ENCODE measurements at regions not wholly inside any gene's neighbourhood (a gene's known extent, or its start where the extent isn't known, plus 50 kb on each side); places are given as distances from the start of the nearest gene placed in this dataset.
"Not testable (repeated sequence)": the region's sequence is repeated elsewhere in the genome, so short reads cannot be mapped to it uniquely, and the experiment has no call there.

DNA sequence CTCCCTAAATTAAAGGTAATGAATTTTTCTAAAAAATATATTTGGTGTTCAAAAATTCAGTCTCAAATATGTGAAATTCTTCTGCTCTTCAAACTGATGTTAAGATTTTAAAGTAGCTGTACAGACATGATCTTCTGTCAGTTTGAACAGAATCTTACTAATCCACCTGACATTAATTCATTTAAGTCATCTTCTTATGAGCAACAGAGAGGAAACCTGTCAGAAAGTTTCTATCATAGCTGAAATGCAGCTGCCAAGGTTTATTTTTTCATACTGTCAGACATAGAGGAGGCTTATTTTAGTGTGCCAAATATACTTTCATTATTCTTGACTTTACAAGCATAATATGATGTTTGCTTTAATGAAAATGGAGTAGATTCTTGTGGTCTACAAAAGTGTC, 686.6 kb upstream of the MIS18BP1 start:
- no peaks in the 10 kb centered on the region for H3K9me3 ChIP-seq
- no peaks in the 10 kb centered on the region for H3K9me2 ChIP-seq
- TF ChIP-seq, protein P1, sequence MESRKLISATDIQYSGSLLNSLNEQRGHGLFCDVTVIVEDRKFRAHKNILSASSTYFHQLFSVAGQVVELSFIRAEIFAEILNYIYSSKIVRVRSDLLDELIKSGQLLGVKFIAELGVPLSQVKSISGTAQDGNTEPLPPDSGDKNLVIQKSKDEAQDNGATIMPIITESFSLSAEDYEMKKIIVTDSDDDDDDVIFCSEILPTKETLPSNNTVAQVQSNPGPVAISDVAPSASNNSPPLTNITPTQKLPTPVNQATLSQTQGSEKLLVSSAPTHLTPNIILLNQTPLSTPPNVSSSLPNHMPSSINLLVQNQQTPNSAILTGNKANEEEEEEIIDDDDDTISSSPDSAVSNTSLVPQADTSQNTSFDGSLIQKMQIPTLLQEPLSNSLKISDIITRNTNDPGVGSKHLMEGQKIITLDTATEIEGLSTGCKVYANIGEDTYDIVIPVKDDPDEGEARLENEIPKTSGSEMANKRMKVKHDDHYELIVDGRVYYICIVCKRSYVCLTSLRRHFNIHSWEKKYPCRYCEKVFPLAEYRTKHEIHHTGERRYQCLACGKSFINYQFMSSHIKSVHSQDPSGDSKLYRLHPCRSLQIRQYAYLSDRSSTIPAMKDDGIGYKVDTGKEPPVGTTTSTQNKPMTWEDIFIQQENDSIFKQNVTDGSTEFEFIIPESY (IDR thresholded peaks at IDR 0.05; ENCODE audit: borderline replicate concordance, low read depth): no peak
- no peak for TF ChIP-seq FOSL2 (IDR thresholded peaks at IDR 0.05; ENCODE audit: borderline replicate concordance, low read depth)
- TF ChIP-seq RAD21 (IDR thresholded peaks at IDR 0.05; ENCODE audit: low read length): no peak
- TF ChIP-seq FOXJ3 (CRISPR knock-in tag; IDR thresholded peaks at IDR 0.05): no peak
- TF ChIP-seq EZH2phosphoT487 (IDR thresholded peaks at IDR 0.05; ENCODE audit: borderline replicate concordance, low read depth): no peak
- TF ChIP-seq NRF1 (IDR thresholded peaks at IDR 0.05; ENCODE audit: low read depth, low read length): no peak
- TF ChIP-seq YY1 (IDR thresholded peaks at IDR 0.05; ENCODE audit: low read depth): no peak
- no peak for TF ChIP-seq RCOR1 (IDR thresholded peaks at IDR 0.05; ENCODE audit: low read length)
- no peak for TF ChIP-seq JUND (IDR thresholded peaks at IDR 0.05)
- TF ChIP-seq, protein P2, sequence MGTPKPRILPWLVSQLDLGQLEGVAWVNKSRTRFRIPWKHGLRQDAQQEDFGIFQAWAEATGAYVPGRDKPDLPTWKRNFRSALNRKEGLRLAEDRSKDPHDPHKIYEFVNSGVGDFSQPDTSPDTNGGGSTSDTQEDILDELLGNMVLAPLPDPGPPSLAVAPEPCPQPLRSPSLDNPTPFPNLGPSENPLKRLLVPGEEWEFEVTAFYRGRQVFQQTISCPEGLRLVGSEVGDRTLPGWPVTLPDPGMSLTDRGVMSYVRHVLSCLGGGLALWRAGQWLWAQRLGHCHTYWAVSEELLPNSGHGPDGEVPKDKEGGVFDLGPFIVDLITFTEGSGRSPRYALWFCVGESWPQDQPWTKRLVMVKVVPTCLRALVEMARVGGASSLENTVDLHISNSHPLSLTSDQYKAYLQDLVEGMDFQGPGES (IDR thresholded peaks at IDR 0.05; ENCODE audit: low read depth, low read length): no peak
- TF ChIP-seq, protein P3, sequence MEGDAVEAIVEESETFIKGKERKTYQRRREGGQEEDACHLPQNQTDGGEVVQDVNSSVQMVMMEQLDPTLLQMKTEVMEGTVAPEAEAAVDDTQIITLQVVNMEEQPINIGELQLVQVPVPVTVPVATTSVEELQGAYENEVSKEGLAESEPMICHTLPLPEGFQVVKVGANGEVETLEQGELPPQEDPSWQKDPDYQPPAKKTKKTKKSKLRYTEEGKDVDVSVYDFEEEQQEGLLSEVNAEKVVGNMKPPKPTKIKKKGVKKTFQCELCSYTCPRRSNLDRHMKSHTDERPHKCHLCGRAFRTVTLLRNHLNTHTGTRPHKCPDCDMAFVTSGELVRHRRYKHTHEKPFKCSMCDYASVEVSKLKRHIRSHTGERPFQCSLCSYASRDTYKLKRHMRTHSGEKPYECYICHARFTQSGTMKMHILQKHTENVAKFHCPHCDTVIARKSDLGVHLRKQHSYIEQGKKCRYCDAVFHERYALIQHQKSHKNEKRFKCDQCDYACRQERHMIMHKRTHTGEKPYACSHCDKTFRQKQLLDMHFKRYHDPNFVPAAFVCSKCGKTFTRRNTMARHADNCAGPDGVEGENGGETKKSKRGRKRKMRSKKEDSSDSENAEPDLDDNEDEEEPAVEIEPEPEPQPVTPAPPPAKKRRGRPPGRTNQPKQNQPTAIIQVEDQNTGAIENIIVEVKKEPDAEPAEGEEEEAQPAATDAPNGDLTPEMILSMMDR (IDR thresholded peaks at IDR 0.05): no peak
- no peak overlapping the region for H3K4me3 ChIP-seq (ENCODE audit: low read depth in 2 of 2, low read length in 1 of 2)
- ChIA-PET POLR2A (no interaction called here), CTCF (no interaction called here)
- H2AFZ ChIP-seq (ENCODE audit: low read depth): no peak overlapping the region
- H3K27me3 ChIP-seq (ENCODE audit: insufficient read depth): no peaks in the 10 kb centered on the region
- DNase-seq: no peak
- H3K27ac ChIP-seq (ENCODE audit: low read depth in 2 of 2, low read length in 1 of 2): no peak overlapping the region
- H3K4me2 ChIP-seq: no peak overlapping the region
- H3K9ac ChIP-seq: no peak overlapping the region
- H3K79me2 ChIP-seq (ENCODE audit: insufficient read depth): no peaks in the 10 kb centered on the region
- no peaks in the 10 kb centered on the region for H3F3A ChIP-seq (replicated peaks; ENCODE audit: insufficient read depth)
- no peaks in the 10 kb centered on the region for H4K20me1 ChIP-seq (ENCODE audit: insufficient read depth)
- H3K4me1 ChIP-seq (ENCODE audit: control insufficient read depth in 1 of 2, insufficient read depth in 2 of 2, low read depth in 1 of 2, low read length in 1 of 2): no peaks in the 10 kb centered on the region
- H3K36me3 ChIP-seq (replicated peaks in 1 of 2; ENCODE audit: control insufficient read depth in 1 of 2, insufficient read depth in 2 of 2, low read length in 1 of 2): no peaks in the 10 kb centered on the region

- CTCF ChIA-PET; H3F3A ChIP-seq (replicated peaks; ENCODE audit: insufficient read depth); H4K20me1 ChIP-seq (ENCODE audit: insufficient read depth); H3K27ac ChIP-seq (ENCODE audit: low read depth in 2 of 2, low read length in 1 of 2); DNase-seq; H3K4me1 ChIP-seq (ENCODE audit: control insufficient read depth in 1 of 2, insufficient read depth in 2 of 2, low read depth in 1 of 2, low read length in 1 of 2); H3K79me2 ChIP-seq (ENCODE audit: insufficient read depth); H2AFZ ChIP-seq (ENCODE audit: low read depth); H3K4me2 ChIP-seq; H3K36me3 ChIP-seq (replicated peaks in 1 of 2; ENCODE audit: control insufficient read depth in 1 of 2, insufficient read depth in 2 of 2, low read length in 1 of 2); H3K9me2 ChIP-seq; H3K4me3 ChIP-seq (ENCODE audit: low read depth in 2 of 2, low read length in 1 of 2); H3K27me3 ChIP-seq (ENCODE audit: insufficient read depth); H3K9me3 ChIP-seq; POLR2A ChIA-PET; H3K9ac ChIP-seq: not testable (repeated sequence)
- 6% methylated on average over 2 of the region's 3 CpGs for WGBS (ENCODE audit: low lambda C conversion rate)
Observed at GRCh38 chr14:45919995-45920394, 667.0 kb upstream of the MIS18BP1 start.
